ENCODE measurements at regions not wholly inside any gene's neighbourhood (a gene's known extent, or its start where the extent isn't known, plus 50 kb on each side); places are given as distances from the start of the nearest gene placed in this dataset.
A peak's percentile ranks its signal among the peaks of the same experiment; 100 is the strongest.

- no peak for DNase-seq (ENCODE audit: extremely low spot score, insufficient read length, low read depth)
- FAIRE-seq = no peak
Measured at GRCh38 chr3:113051787-113052186, 61.0 kb downstream of the GTPBP8 start.

DNA sequence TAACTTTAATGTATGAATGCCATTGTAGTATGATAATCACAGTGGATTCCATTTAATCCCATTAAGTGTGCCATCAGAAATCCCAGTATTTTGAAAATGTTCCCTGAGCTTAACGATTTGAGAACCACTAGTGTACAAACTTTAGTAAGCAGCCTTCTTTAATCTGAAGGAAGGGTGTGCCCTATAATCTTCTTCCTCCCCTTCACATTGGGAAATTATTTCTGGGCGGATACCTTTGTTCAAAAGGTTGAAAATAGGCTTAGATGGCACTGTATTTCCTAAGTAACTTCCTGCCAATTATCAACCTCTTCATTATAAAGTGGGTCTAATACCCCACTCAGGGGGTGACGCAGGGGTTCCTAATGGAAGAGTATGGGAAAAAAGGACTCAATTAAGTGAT, 62.4 kb downstream of the GTPBP8 start:
- DNase-seq (ENCODE audit: extremely low spot score, insufficient read length, low read depth) (no peak), FAIRE-seq (no peak)

GRCh38 chr3:113054552-113054951, 63.8 kb downstream of the GTPBP8 start:
- FAIRE-seq (no peak), DNase-seq (ENCODE audit: extremely low spot score, insufficient read length, low read depth) (no peak)

DNA sequence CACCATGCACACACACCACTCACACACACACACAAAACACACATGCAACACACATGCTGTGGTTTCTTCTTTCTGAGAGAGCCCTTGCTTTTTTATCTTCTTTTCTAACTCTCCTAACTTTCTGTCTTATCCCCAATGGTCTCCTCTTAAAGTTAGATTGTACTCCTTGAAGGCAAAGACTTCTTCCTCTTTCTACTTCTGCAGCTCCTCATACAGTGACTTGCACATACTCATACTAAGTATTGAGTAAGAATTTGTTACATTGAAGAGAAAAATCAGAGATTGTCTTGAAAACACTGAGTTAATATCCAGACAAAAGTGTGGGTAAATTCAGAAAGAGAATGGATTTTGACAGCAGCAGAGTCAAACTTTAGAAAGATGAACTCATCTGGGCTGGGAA, 64.4 kb downstream of the GTPBP8 start:
- DNase-seq (ENCODE audit: extremely low spot score, insufficient read length, low read depth) (no peak), FAIRE-seq (no peak)

DNA sequence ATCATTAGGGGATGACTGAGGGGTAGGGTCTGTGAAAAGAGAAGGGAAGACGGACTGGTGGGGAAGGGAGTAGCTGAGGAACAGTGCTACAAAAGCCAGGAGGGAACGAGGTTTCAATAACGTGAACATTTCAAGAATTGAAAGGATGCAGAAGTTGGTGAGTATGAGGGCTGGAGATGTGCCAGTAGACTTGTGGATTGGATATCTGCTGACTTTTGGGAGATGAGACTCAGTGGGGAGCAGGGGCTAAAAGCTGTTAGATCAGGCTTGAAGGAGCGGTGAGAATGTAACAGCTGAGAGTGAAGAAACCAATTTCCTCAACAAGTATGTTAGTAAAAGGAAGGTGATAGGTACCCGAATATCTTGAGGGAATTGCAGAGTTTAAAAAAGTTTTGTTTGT, 65.2 kb downstream of the GTPBP8 start:
- FAIRE-seq (no peak), DNase-seq (ENCODE audit: extremely low spot score, insufficient read length, low read depth) (no peak)

DNA sequence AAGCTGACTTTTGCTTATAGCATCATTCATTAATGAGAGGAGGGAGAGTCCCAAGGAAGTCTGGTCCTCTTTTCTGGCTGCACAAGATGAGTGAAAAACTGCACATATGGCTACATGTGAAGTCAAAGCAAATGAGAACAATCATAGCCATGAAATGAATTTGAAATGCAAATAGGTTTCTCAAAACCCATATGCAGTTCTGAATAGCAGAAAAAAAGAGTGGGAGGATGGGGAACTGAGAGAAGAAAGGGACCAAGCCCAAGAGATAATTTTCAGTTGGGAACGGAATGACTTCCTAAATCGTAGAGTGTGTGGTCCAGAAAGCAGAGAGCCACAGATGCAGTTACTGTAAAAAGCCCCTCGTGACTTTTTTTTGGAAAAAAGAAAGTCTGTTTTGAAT, 66.3 kb downstream of the GTPBP8 start:
- peak; percentile 8 for DNase-seq (ENCODE audit: extremely low spot score, insufficient read length, low read depth)
- peak; percentile 83 for FAIRE-seq

GRCh38 chr3:113058188-113058587, 67.4 kb downstream of the GTPBP8 start:
- no peak for FAIRE-seq
- DNase-seq (ENCODE audit: extremely low spot score, insufficient read length, low read depth) = no peak

- DNase-seq (ENCODE audit: extremely low spot score, insufficient read length, low read depth) (no peak), FAIRE-seq (no peak)
Measured at GRCh38 chr3:113062705-113063104, 71.9 kb downstream of the GTPBP8 start.

GRCh38 chr3:113063126-113063894, 72.5 kb downstream of the GTPBP8 start:
- DNase-seq (ENCODE audit: extremely low spot score, insufficient read length, low read depth) (no peak), FAIRE-seq (no peak)

- FAIRE-seq (no peak), DNase-seq (ENCODE audit: extremely low spot score, insufficient read length, low read depth) (no peak)
Measured at GRCh38 chr3:113064183-113064582, 73.4 kb downstream of the GTPBP8 start.

DNA sequence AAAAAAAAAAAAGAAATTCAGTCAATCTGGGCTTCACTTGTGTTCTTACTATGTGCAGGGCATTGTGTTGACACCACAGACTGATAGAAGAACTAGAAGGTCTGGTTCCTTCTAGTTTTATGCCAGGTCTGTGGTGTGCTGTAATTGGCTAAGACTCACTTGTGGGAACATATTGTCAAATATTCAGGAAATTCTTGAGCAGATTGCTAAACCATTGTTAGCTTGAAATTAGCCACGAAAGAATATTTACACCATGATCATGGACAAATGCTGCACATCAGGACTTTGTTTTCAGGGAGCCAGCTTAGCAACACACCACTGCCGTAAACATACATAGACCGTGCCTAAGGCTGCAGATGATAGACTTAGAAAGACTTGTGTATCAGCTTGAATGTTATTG, 74.6 kb downstream of the GTPBP8 start:
- FAIRE-seq (no peak), DNase-seq (ENCODE audit: extremely low spot score, insufficient read length, low read depth) (no peak)

DNA sequence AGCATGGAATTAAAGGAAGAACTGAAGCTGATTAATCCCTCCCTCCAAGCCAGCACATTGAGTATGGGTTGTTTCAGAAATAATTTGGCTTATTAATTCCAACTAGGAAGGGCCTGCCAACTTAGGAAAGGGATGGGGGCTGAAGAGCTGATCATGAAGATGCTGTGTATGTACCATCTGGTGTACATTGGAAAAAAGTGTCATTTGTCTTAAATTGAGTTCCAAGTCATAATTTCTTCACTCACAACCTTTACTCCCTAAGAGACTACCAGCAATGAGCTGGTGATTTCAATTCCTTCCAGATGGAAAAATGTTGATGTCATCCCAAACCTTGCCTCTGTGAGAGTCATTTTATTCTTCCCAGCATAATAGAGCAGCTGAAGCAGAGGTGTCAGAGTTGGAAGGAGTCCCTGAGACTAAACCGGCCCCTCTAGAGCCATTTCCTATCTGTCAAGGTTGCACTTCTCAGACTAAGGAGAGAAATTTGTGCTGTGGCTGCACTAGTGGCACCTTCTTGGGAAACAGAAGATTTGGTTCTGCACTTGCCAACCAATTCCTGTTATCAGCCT, 79.4 kb downstream of the GTPBP8 start:
- no peak for DNase-seq (ENCODE audit: extremely low spot score, insufficient read length, low read depth)
- FAIRE-seq = peak; percentile 39

GRCh38 chr3:113070681-113071113, 79.9 kb downstream of the GTPBP8 start:
- peak; percentile 29 for DNase-seq (ENCODE audit: extremely low spot score, insufficient read length, low read depth)
- peak; percentile 91 for FAIRE-seq

- DNase-seq (ENCODE audit: extremely low spot score, insufficient read length, low read depth) (no peak), FAIRE-seq (no peak)
Measured at GRCh38 chr3:113075588-113075987, 84.8 kb downstream of the GTPBP8 start.

GRCh38 chr3:113079218-113079961, 88.6 kb downstream of the GTPBP8 start:
- DNase-seq (ENCODE audit: extremely low spot score, insufficient read length, low read depth) (peak; percentile 18), FAIRE-seq (peak; percentile 75)

DNA sequence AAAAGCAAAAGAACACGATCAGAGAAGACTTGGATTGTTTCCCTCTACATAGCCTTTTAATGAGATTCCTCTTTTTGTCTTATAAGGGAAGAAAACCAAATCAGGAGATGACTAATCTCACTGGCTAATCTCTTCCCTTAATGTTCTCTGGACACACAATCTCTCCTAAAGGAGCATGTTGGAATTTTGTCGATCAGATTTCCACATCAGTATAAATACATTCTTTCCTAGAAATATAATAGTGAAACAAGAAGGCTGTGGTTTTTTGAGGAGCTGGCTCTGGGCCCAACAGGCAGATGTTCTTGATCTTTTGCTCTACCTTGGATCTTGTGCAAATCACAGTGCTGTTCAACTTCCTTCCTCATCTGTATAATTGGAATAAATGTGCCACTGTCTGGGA, 94.0 kb downstream of the GTPBP8 start:
- DNase-seq (ENCODE audit: extremely low spot score, insufficient read length, low read depth) (no peak), FAIRE-seq (no peak)

- no peak for FAIRE-seq
- DNase-seq (ENCODE audit: extremely low spot score, insufficient read length, low read depth) = no peak
Measured at GRCh38 chr3:113086560-113087461, 96.0 kb downstream of the GTPBP8 start.

GRCh38 chr3:113088616-113089015, 97.8 kb downstream of the GTPBP8 start:
- FAIRE-seq = no peak
- DNase-seq (ENCODE audit: extremely low spot score, insufficient read length, low read depth) = no peak

- FAIRE-seq = no peak
Measured at GRCh38 chr3:113091417-113091816, 100.6 kb downstream of the GTPBP8 start.

DNA sequence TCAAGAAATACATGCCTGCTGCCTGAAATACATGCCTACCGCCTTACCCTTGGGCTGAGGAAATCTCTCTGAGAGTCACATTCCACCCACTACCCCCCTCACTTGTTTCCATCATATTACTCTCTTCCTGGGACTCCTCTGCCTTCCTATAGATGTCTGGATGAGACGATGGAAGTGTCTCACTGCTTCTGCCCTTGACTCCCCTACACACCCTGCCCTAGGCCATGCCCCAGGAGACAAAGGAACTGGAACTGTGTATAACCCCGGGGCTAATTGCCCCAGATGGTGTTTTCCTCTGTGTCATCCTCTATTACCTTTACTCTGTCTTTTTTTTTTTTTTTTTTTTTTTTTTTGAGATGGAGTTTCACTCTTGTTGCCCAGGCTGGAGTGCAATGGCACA, 102.0 kb downstream of the GTPBP8 start:
- DNase-seq (ENCODE audit: extremely low spot score, insufficient read length, low read depth) (no peak), FAIRE-seq (no peak)

More at GRCh38 chr3:113091417-113091816, 100.6 kb downstream of the GTPBP8 start:
- DNase-seq (ENCODE audit: extremely low spot score, insufficient read length, low read depth) = no peak
